ENCODE measurements at regions not wholly inside any gene's neighbourhood (a gene's known extent, or its start where the extent isn't known, plus 50 kb on each side); places are given as distances from the start of the nearest gene placed in this dataset.
"Not testable (repeated sequence)": the region's sequence is repeated elsewhere in the genome, so short reads cannot be mapped to it uniquely, and the experiment has no call there.

DNA sequence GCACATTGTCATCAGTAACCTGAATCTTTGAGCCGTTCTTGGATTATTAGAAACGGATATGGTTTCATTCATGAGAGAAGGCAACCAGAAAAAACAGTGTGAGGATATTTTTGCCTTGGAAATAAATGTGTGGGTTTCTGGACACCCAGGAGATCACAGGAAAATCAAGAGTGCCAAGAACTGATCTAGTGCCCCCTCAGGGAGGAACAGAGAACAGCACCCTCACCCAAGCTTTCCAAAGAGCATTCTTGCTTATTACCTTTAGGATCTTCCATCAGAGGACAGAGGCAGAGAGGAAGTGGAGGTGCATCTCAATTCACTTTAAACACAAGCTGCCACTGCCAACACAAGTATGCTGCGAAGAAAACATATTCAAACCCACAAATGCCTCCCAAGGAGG lies 851.5 kb upstream of the COBL start:
- Histone ChIP-seq H3K27me3 (ENCODE audit: control insufficient read depth, insufficient read depth, low read length) (no peaks in the 10 kb centered on the region), H3K4me1 (ENCODE audit: control insufficient read depth, low read depth, low read length) (no peaks in the 10 kb centered on the region), H3K4me3 (ENCODE audit: low read length) (no peak overlapping the region), H3K27ac (ENCODE audit: low read length) (no peak overlapping the region), H3K36me3 (ENCODE audit: control insufficient read depth, low read depth, low read length) (no peaks in the 10 kb centered on the region), H3K9ac (ENCODE audit: low read length) (no peak overlapping the region), H3K9me3 (ENCODE audit: control insufficient read depth, low read depth, low read length) (no peaks in the 10 kb centered on the region)

DNA sequence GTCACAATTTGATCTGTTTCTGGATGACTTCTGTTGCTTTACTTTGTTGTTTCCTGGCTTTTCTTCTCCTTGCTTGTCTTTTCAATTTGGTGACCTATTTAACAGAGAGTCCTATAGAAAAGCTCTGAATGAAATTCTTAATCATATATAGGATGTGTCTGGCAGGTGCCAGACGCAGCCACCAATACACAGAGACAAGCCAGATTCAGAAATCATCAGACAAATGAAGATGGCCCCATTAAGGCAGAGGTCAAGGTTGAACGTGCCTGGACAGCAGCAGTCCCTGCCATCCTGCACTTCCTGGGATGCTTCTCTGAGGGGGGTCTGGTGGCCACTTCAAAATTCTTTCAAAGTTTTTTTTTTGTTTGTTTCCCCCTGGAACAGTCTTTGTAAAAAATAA lies 846.7 kb upstream of the COBL start:
- H3K9ac ChIP-seq (ENCODE audit: low read length) = no peak overlapping the region
- H3K27ac ChIP-seq (ENCODE audit: low read length) = no peak overlapping the region
- H3K4me1 ChIP-seq (ENCODE audit: control insufficient read depth, low read depth, low read length) = no peaks in the 10 kb centered on the region
- no peaks in the 10 kb centered on the region for H3K36me3 ChIP-seq (ENCODE audit: control insufficient read depth, low read depth, low read length)
- H3K9me3 ChIP-seq (ENCODE audit: control insufficient read depth, low read depth, low read length) = no peaks in the 10 kb centered on the region
- H3K4me3 ChIP-seq (ENCODE audit: low read length) = no peak overlapping the region
- H3K27me3 ChIP-seq (ENCODE audit: control insufficient read depth, insufficient read depth, low read length) = no peaks in the 10 kb centered on the region

DNA sequence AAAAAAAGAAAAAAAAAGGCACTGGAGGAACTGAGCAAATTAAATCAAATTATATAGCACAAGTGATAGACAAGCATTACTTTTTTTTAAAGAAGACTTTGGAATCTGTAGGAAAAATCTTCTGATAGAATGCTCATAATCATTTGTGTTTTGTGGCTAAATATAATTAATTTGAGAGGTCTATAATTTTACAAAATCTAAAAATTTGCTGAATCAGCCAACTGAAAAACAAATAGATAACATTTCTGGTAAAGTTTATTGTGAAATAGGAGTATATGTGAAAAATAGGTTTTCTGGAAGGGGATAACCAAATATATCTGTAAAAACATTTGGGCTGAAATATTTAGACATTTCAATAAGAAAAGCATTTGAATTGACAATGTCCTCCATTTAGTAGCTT lies 844.9 kb upstream of the COBL start:
- H3K36me3 ChIP-seq (ENCODE audit: control insufficient read depth, low read depth, low read length) = no peaks in the 10 kb centered on the region
- H3K4me3 ChIP-seq (ENCODE audit: low read length) = no peak overlapping the region

DNA sequence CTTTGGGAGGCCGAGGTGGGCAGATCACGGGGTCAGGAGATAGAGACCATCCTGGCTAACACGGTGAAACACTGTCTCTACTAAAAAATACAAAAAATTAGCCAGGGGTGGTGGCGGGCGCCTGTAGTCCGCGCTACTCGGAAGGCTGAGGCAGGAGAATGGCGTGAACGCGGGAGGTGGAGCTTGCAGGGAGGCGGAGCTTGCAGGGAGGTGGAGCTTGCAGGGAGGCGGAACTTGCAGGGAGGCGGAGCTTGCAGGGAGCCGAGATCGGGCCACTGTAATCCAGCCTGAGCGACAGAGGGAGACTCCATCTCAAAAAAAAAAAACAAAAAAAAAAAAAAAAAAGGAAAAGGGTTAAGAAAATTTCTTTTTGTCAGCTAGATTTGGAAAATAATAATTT lies 842.8 kb upstream of the COBL start:
- not testable (repeated sequence) for H3K4me1 ChIP-seq (ENCODE audit: control insufficient read depth, low read depth, low read length); H3K9me3 ChIP-seq (ENCODE audit: control insufficient read depth, low read depth, low read length); H3K27ac ChIP-seq (ENCODE audit: low read length)

More for the DNA sequence above, 844.9 kb upstream of the COBL start:
- Histone ChIP-seq H3K9ac (ENCODE audit: low read length) (no peak overlapping the region), H3K27me3 (ENCODE audit: control insufficient read depth, insufficient read depth, low read length) (no peaks in the 10 kb centered on the region), H3K4me1 (ENCODE audit: control insufficient read depth, low read depth, low read length) (no peaks in the 10 kb centered on the region), H3K27ac (ENCODE audit: low read length) (no peak overlapping the region), H3K9me3 (ENCODE audit: control insufficient read depth, low read depth, low read length) (no peaks in the 10 kb centered on the region)

DNA sequence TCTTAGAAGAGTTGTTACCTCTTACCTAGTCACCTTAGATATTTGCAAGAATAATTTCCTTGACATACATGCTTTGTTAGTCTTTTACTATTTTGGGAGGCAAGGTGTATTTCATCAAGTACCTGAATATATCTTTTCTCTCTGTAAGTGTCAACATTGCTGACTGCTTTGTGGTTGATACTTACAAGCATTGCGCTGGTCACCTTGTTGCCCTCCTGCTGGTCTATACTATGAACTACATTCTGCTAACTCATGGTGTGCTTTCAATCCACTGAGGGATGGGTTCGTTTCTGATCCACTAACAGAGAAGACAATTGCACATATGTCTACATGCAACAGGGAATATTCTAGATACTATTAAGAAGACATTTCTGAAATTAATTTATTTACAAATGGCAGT lies 837.8 kb upstream of the COBL start:
- H3K4me1 ChIP-seq (ENCODE audit: control insufficient read depth, low read depth, low read length) = no peaks in the 10 kb centered on the region
- H3K9me3 ChIP-seq (ENCODE audit: control insufficient read depth, low read depth, low read length) = no peaks in the 10 kb centered on the region
- H3K27ac ChIP-seq (ENCODE audit: low read length) = no peak overlapping the region
- no peaks in the 10 kb centered on the region for H3K36me3 ChIP-seq (ENCODE audit: control insufficient read depth, low read depth, low read length)
- no peak overlapping the region for H3K9ac ChIP-seq (ENCODE audit: low read length)
- no peaks in the 10 kb centered on the region for H3K27me3 ChIP-seq (ENCODE audit: control insufficient read depth, insufficient read depth, low read length)
- H3K4me3 ChIP-seq (ENCODE audit: low read length) = no peak overlapping the region

More for the DNA sequence above, 842.8 kb upstream of the COBL start:
- H3K9ac ChIP-seq (ENCODE audit: low read length); H3K4me3 ChIP-seq (ENCODE audit: low read length); H3K27me3 ChIP-seq (ENCODE audit: control insufficient read depth, insufficient read depth, low read length); H3K36me3 ChIP-seq (ENCODE audit: control insufficient read depth, low read depth, low read length): not testable (repeated sequence)

DNA sequence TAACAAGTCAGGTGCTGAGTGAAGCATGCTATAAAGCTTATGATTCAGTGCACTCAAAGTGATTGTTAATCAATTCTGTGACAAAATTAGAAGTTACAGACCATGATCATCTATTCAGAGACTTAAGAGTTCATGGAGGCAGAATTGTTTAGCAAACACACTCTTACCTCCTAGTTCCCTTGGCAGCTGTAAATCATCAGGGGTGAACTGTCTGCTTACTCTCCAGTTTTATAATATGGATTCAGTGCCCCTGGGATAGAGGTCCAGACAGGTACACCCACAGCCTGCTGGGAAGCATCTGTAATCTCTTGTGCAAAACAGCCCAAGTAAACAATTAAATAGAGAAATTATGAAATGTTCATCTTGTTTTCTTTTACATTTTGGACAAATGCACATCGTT lies 835.0 kb upstream of the COBL start:
- no peak overlapping the region for H3K4me3 ChIP-seq (ENCODE audit: low read length)
- no peaks in the 10 kb centered on the region for H3K9me3 ChIP-seq (ENCODE audit: control insufficient read depth, low read depth, low read length)
- H3K4me1 ChIP-seq (ENCODE audit: control insufficient read depth, low read depth, low read length) = no peaks in the 10 kb centered on the region
- no peak overlapping the region for H3K27ac ChIP-seq (ENCODE audit: low read length)
- H3K36me3 ChIP-seq (ENCODE audit: control insufficient read depth, low read depth, low read length) = no peaks in the 10 kb centered on the region
- H3K9ac ChIP-seq (ENCODE audit: low read length) = no peak overlapping the region
- H3K27me3 ChIP-seq (ENCODE audit: control insufficient read depth, insufficient read depth, low read length) = no peaks in the 10 kb centered on the region

DNA sequence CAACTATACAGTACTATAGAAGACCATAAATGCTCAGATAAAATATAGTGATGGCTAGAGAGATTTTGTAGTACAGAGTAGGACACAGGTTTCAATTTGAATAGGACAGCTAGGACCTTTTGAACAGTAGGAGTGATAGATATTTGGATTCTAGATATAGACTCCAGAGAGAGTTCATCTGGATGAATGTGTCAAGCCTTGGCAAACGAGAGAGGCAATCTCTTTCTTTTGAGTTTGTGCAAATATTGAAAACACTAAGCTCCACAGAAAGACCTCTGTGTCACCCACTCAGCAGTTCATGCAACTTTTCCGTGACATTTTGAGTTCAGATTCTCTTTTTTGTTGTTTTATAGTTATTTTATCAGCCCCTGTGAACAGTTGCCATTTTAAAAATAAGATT lies 834.3 kb upstream of the COBL start:
- Histone ChIP-seq H3K9me3 (ENCODE audit: control insufficient read depth, low read depth, low read length) (no peaks in the 10 kb centered on the region), H3K4me3 (ENCODE audit: low read length) (no peak overlapping the region), H3K27ac (ENCODE audit: low read length) (no peak overlapping the region), H3K27me3 (ENCODE audit: control insufficient read depth, insufficient read depth, low read length) (no peaks in the 10 kb centered on the region), H3K36me3 (ENCODE audit: control insufficient read depth, low read depth, low read length) (no peaks in the 10 kb centered on the region), H3K4me1 (ENCODE audit: control insufficient read depth, low read depth, low read length) (no peaks in the 10 kb centered on the region), H3K9ac (ENCODE audit: low read length) (no peak overlapping the region)

DNA sequence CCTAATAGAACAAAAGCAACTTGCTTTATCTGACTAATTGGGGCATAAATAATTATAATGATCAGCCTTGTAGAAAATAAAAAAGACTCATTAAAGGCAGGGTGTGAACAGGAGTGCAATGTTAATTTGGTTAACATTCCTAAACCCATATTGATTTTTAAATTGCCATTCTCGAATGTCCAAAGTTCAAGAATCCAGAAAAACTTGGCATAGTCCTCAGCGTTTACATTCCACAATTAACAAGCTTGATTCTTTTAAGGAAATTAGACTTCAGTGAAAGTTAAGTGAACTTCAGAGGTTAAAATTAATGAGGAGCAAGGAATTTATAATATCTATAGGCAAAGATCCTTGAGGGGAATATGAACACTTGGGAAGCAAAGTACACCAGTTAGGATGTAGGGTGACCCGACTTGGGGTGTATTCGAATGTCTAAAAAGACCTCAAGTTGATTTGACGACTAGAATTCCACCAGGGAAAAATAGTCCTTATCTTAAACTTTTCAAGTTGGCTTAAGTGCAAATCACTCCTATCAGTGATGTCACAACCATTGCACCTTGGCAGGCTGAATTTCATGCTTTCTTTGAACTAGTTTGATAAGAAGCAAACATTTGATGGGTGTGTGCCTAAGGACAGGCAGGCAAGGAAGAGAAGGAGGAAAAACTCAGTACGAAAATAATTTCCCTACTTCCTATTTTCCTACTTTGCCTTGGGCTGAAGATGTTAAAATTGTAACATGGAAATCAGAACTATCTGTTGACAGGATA lies 830.4 kb upstream of the COBL start:
- Histone ChIP-seq H3K4me3 (ENCODE audit: low read length) (no peak overlapping the region), H3K9me3 (ENCODE audit: control insufficient read depth, low read depth, low read length) (no peaks in the 10 kb centered on the region), H3K9ac (ENCODE audit: low read length) (no peak overlapping the region), H3K4me1 (ENCODE audit: control insufficient read depth, low read depth, low read length) (no peaks in the 10 kb centered on the region), H3K27ac (ENCODE audit: low read length) (no peak overlapping the region), H3K27me3 (ENCODE audit: control insufficient read depth, insufficient read depth, low read length) (no peaks in the 10 kb centered on the region), H3K36me3 (ENCODE audit: control insufficient read depth, low read depth, low read length) (no peaks in the 10 kb centered on the region)

DNA sequence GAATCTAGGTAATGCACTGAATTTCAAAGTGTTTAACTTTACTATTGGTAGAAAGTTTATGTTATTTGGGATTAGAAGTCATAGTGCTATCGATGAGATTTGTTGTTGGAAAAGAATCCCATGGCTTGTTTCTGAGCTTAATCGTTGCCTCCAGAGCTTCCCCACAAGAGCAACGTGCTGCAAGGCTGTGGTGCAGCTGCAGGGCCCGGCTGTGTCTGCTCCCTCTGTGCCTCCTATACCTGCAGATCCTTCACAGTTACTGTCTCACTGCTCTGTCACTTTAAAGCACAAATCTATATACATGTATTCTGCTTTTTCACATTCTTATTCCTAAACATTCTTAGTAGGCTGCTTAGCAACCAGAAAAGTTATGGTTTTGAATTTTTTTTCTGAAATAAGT lies 826.6 kb upstream of the COBL start:
- Histone ChIP-seq H3K27me3 (ENCODE audit: control insufficient read depth, insufficient read depth, low read length) (no peaks in the 10 kb centered on the region), H3K4me1 (ENCODE audit: control insufficient read depth, low read depth, low read length) (no peaks in the 10 kb centered on the region), H3K9ac (ENCODE audit: low read length) (no peak overlapping the region), H3K36me3 (ENCODE audit: control insufficient read depth, low read depth, low read length) (no peaks in the 10 kb centered on the region), H3K27ac (ENCODE audit: low read length) (no peak overlapping the region), H3K9me3 (ENCODE audit: control insufficient read depth, low read depth, low read length) (no peaks in the 10 kb centered on the region), H3K4me3 (ENCODE audit: low read length) (no peak overlapping the region)

DNA sequence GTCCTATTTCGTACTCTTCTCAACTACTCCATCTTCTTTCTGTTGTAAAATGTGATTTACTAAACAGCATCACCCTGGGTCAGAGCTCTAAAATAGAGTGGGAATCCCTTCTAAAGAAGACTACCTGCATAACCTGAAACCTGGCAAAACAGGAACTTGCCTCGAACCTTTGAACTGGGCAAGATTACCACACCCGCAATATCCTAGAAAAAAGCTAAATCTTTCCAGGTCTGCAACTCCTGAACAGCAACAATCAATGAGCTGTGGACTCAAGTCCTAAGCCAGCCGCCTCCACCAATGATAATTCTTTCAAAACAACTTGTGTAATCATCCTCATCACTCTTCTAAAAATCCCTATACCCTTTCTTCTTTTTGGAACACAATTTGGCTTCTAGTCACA lies 824.2 kb upstream of the COBL start:
- Histone ChIP-seq H3K4me1 (ENCODE audit: control insufficient read depth, low read depth, low read length) (no peaks in the 10 kb centered on the region), H3K27me3 (ENCODE audit: control insufficient read depth, insufficient read depth, low read length) (no peaks in the 10 kb centered on the region), H3K9ac (ENCODE audit: low read length) (no peak overlapping the region), H3K4me3 (ENCODE audit: low read length) (no peak overlapping the region), H3K36me3 (ENCODE audit: control insufficient read depth, low read depth, low read length) (no peaks in the 10 kb centered on the region), H3K27ac (ENCODE audit: low read length) (no peak overlapping the region), H3K9me3 (ENCODE audit: control insufficient read depth, low read depth, low read length) (peaks cover 1% of the 10 kb centered on the region)

DNA sequence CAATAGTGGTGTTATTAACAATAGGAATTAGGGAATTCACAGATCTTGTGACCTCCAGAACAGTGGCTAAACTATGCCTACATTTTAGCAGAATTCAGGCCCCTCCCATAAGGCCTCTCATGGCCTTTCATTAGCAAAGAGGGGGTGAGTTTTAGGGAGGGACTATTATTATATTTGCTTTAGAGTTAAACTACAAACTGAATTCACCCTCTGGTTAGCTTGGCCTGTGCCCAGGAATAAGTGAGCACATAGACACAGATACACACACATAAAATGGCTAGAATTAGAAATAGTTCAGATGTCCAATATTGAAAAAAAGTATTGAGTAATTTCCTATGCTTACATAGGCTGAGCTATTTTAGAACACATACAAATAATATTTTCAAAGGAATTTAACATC lies 818.8 kb upstream of the COBL start:
- no peaks in the 10 kb centered on the region for H3K36me3 ChIP-seq (ENCODE audit: control insufficient read depth, low read depth, low read length)
- no peaks in the 10 kb centered on the region for H3K4me1 ChIP-seq (ENCODE audit: control insufficient read depth, low read depth, low read length)
- no peak overlapping the region for H3K4me3 ChIP-seq (ENCODE audit: low read length)
- H3K9me3 ChIP-seq (ENCODE audit: control insufficient read depth, low read depth, low read length) = peaks cover 8% of the 10 kb centered on the region
- no peak overlapping the region for H3K9ac ChIP-seq (ENCODE audit: low read length)
- no peaks in the 10 kb centered on the region for H3K27me3 ChIP-seq (ENCODE audit: control insufficient read depth, insufficient read depth, low read length)
- H3K27ac ChIP-seq (ENCODE audit: low read length) = no peak overlapping the region

DNA sequence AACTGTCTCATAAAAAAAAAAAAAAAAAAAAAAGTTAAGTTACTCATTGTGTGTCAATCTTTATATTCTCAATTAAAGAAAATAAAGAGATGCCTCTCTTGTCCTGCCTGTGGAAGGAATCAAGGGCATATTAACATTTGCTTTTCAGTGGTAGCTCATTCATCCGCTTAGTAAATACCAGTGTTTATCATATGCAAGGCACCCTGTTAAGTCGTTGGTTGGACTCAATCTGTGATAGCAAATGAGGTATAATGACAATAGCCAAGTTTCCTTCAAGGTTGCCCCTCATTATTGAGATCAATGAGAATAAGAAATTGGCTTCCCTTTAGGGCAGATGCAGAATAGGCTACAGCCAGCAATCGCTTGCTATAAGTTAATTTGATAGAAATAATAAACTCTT lies 812.7 kb upstream of the COBL start:
- H3K9me3 ChIP-seq (ENCODE audit: control insufficient read depth, low read depth, low read length) = no peaks in the 10 kb centered on the region
- no peak overlapping the region for H3K9ac ChIP-seq (ENCODE audit: low read length)
- peaks cover 12% of the 10 kb centered on the region for H3K4me1 ChIP-seq (ENCODE audit: control insufficient read depth, low read depth, low read length)
- no peaks in the 10 kb centered on the region for H3K36me3 ChIP-seq (ENCODE audit: control insufficient read depth, low read depth, low read length)
- no peak overlapping the region for H3K4me3 ChIP-seq (ENCODE audit: low read length)
- no peak overlapping the region for H3K27ac ChIP-seq (ENCODE audit: low read length)
- no peaks in the 10 kb centered on the region for H3K27me3 ChIP-seq (ENCODE audit: control insufficient read depth, insufficient read depth, low read length)

Data from iPS-18a (cell line).